ENCODE measurements at regions not wholly inside any gene's neighbourhood (a gene's known extent, or its start where the extent isn't known, plus 50 kb on each side); places are given as distances from the start of the nearest gene placed in this dataset.

- TF ChIP-seq TAF1 (IDR thresholded peaks at IDR 0.05; ENCODE audit: borderline replicate concordance, low read depth, low read length) (no peak), POLR2A (IDR thresholded peaks at IDR 0.05; ENCODE audit: low read depth, low read length) (no peak), POLR2AphosphoS5 (IDR thresholded peaks at IDR 0.05; ENCODE audit: low read depth, low read length) (no peak)
Observed at GRCh38 chr3:187929112-187929816, 184.0 kb upstream of the BCL6 start.
